ENCODE measurements at regions not wholly inside any gene's neighbourhood (a gene's known extent, or its start where the extent isn't known, plus 50 kb on each side); places are given as distances from the start of the nearest gene placed in this dataset.

- WGBS, 5 donors = 88 to 96% (median 94%) methylated on average over 3 of the region's 3 CpGs
- TF ChIP-seq POLR2A (IDR thresholded peaks at IDR 0.05) = no peak
- TF ChIP-seq POLR2AphosphoS5 (IDR thresholded peaks at IDR 0.05) = no peak
- TF ChIP-seq CTCF (IDR thresholded peaks at IDR 0.05 in 8 of 11, conservative IDR thresholded peaks at IDR 0.05 in 3 of 11) = no peak
- Histone ChIP-seq H3K9me3 (no peaks in the 10 kb centered on the region), H3K27ac (no peak overlapping the region), H3K36me3 (no peaks in the 10 kb centered on the region), H3K4me3 (no peak overlapping the region), H3K4me1 (peaks cover 0 to 5% (median 0%) of the 10 kb centered on the region in 6 donors), H3K27me3 (replicated peaks in 1 of 7) (no peaks in the 10 kb centered on the region)
- DNase-seq = no peak
- intact Hi-C loops (cut with DNase I; ENCODE audit: low total_unique reads) = no loop called here
These were observed 301.5 kb upstream of the ATP2B1 start for GRCh38 chr12:90010089-90010488.

- no peak for DNase-seq
- H3K4me1 ChIP-seq = peaks cover 0 to 3% (median 0%) of the 10 kb centered on the region in 6 donors
- no peak for TF ChIP-seq POLR2A (IDR thresholded peaks at IDR 0.05)
- no peak for TF ChIP-seq POLR2AphosphoS5 (IDR thresholded peaks at IDR 0.05)
- no peak for TF ChIP-seq CTCF (IDR thresholded peaks at IDR 0.05 in 8 of 11, conservative IDR thresholded peaks at IDR 0.05 in 3 of 11)
- H3K9me3 ChIP-seq = no peaks in the 10 kb centered on the region
- 72 to 83% (median 79%) methylated on average over 3 of the region's 3 CpGs for WGBS, 5 donors
- intact Hi-C loops (cut with DNase I; ENCODE audit: low total_unique reads) = no loop called here
- no peak overlapping the region for H3K27ac ChIP-seq
- H3K4me3 ChIP-seq = no peak overlapping the region
- no peaks in the 10 kb centered on the region for H3K36me3 ChIP-seq
- no peaks in the 10 kb centered on the region for H3K27me3 ChIP-seq (replicated peaks in 1 of 7)
These were observed 299.6 kb upstream of the ATP2B1 start for GRCh38 chr12:90008277-90008676.

- intact Hi-C loops (cut with DNase I; ENCODE audit: low total_unique reads) = no loop called here
- no peaks in the 10 kb centered on the region for H3K27me3 ChIP-seq (replicated peaks in 1 of 7)
- 53 to 75% (median 68%) methylated on average over 5 of the region's 5 CpGs for whole genome bisulfite sequencing, 5 donors
- no peak overlapping the region for H3K4me3 ChIP-seq
- no peaks in the 10 kb centered on the region for H3K36me3 ChIP-seq
- no peaks in the 10 kb centered on the region for H3K9me3 ChIP-seq
- no peak for DNase-seq
- H3K27ac ChIP-seq = no peak overlapping the region
- TF ChIP-seq POLR2A (IDR thresholded peaks at IDR 0.05) (no peak), POLR2AphosphoS5 (IDR thresholded peaks at IDR 0.05) (no peak), CTCF (IDR thresholded peaks at IDR 0.05 in 8 of 11, conservative IDR thresholded peaks at IDR 0.05 in 3 of 11) (no peak)
- H3K4me1 ChIP-seq = no peaks in the 10 kb centered on the region
These were observed 295.9 kb upstream of the ATP2B1 start for GRCh38 chr12:90004319-90005074.

DNA sequence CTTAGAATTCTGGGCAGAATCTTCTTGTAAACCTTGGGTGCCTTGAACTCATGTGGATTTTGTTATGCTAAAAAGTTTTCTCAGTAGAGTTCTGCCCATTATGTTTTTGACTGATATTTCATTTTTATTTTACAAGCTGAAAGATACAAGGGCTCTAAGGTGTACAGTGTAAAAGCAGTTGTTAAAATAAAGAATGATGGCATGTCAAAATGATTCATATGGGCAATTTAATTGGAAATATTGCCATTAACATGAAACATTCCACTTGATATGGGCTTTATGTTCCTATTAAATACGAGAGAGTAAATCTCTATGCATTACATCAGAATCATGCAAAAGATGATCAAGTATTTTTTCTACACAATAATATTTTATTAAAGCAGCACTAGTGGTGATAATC is 295.1 kb upstream of the ATP2B1 start:
- Histone ChIP-seq H3K36me3 (no peaks in the 10 kb centered on the region), H3K4me3 (no peak overlapping the region), H3K27me3 (replicated peaks in 1 of 7) (no peaks in the 10 kb centered on the region), H3K4me1 (no peaks in the 10 kb centered on the region), H3K27ac (no peak overlapping the region), H3K9me3 (no peaks in the 10 kb centered on the region)
- no peak for DNase-seq
- 90 to 98% (median 94%) methylated on average over 1 of the region's 1 CpG for WGBS, 5 donors
- intact Hi-C loops (cut with DNase I; ENCODE audit: low total_unique reads) = no loop called here
- TF ChIP-seq POLR2AphosphoS5 (IDR thresholded peaks at IDR 0.05) (no peak), CTCF (IDR thresholded peaks at IDR 0.05 in 8 of 11, conservative IDR thresholded peaks at IDR 0.05 in 3 of 11) (no peak), POLR2A (IDR thresholded peaks at IDR 0.05) (no peak)

Measured in spleen (tissue), 11 donors.